Body of pancreas (tissue), 4 donors: ENCODE measurements at regions not wholly inside any gene's neighbourhood (a gene's known extent, or its start where the extent isn't known, plus 50 kb on each side); places are given as distances from the start of the nearest gene placed in this dataset.

ENCODE experiments used
- POLR2A ChIP-seq, 3 donors: fragments of 450-650 bp; IDR thresholded peaks; one replicate each; pipeline ENCODE4 v1.6.1; 2016; ENCODE audit warnings: antibody characterized with exemption in 3 of 3, mild to moderate bottlenecking in 2 of 3
- TF ChIP-seq, protein P1 (sequence below), 7 experiments: fragments of 450-650 bp in 4 of 7; fragments of 200-600 bp in 3 of 7; sonication (generic) in 3 of 7; IDR thresholded peaks; one replicate each; pipeline ENCODE4 v1.5.1; 2016 to 2019; ENCODE audit warnings: antibody characterized with exemption in 7 of 7

DNA sequence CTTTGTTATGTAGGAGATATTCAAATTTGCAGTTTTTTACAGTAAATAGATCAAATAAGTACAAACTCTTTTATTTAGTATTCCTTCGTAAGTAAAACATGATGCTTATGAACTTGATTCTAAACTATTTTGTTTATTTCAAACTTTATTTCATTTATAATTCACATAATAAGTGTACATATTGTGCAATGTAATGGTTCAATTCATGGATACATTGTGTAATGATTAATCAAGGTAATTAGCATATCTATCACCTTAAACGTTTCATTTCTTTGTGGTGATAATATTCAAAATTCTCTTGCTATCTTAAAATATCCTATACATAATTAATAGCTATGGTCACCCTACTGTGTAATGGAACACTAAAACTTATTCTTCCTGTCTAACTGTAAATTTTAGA is 525.9 kb upstream of the ZNF804A start:
- no peak for TF ChIP-seq POLR2A (IDR thresholded peaks at IDR 0.05)
- TF ChIP-seq, protein P1, sequence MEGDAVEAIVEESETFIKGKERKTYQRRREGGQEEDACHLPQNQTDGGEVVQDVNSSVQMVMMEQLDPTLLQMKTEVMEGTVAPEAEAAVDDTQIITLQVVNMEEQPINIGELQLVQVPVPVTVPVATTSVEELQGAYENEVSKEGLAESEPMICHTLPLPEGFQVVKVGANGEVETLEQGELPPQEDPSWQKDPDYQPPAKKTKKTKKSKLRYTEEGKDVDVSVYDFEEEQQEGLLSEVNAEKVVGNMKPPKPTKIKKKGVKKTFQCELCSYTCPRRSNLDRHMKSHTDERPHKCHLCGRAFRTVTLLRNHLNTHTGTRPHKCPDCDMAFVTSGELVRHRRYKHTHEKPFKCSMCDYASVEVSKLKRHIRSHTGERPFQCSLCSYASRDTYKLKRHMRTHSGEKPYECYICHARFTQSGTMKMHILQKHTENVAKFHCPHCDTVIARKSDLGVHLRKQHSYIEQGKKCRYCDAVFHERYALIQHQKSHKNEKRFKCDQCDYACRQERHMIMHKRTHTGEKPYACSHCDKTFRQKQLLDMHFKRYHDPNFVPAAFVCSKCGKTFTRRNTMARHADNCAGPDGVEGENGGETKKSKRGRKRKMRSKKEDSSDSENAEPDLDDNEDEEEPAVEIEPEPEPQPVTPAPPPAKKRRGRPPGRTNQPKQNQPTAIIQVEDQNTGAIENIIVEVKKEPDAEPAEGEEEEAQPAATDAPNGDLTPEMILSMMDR (IDR thresholded peaks at IDR 0.05): no peak
